ENCODE measurements at regions not wholly inside any gene's neighbourhood (a gene's known extent, or its start where the extent isn't known, plus 50 kb on each side); places are given as distances from the start of the nearest gene placed in this dataset.
"Not testable (repeated sequence)": the region's sequence is repeated elsewhere in the genome, so short reads cannot be mapped to it uniquely, and the experiment has no call there.

- no peak for TF ChIP-seq CTCF (IDR thresholded peaks at IDR 0.05; ENCODE audit: insufficient read depth, low read length, missing control alignments)
- ChIA-PET POLR2A (no interaction called here), CTCF (no interaction called here)
- DNase-seq (ENCODE audit: low read depth, low spot score): no peak
- H3K4me3 ChIP-seq (ENCODE audit: low read depth, low read length): no peak overlapping the region
Observed at GRCh38 chr2:35199298-35199697, 1156.3 kb upstream of the CRIM1 start.

GRCh38 chr2:35185861-35186412 lies 1169.6 kb upstream of the CRIM1 start:
- ChIA-PET CTCF (no interaction called here), POLR2A (no interaction called here)
- TF ChIP-seq CTCF (IDR thresholded peaks at IDR 0.05; ENCODE audit: insufficient read depth, low read length, missing control alignments): no peak
- H3K4me3 ChIP-seq (ENCODE audit: low read depth, low read length): no peak overlapping the region
- no peak for DNase-seq (ENCODE audit: low read depth, low spot score)

- no peak overlapping the region for H3K4me3 ChIP-seq (ENCODE audit: low read depth, low read length)
- ChIA-PET CTCF (no interaction called here), POLR2A (no interaction called here)
- DNase-seq (ENCODE audit: low read depth, low spot score): no peak
- TF ChIP-seq CTCF (IDR thresholded peaks at IDR 0.05; ENCODE audit: insufficient read depth, low read length, missing control alignments): no peak
Observed at GRCh38 chr2:35184471-35184870, 1171.1 kb upstream of the CRIM1 start.

GRCh38 chr2:35176726-35177125 lies 1178.9 kb upstream of the CRIM1 start:
- DNase-seq (ENCODE audit: low read depth, low spot score); H3K4me3 ChIP-seq (ENCODE audit: low read depth, low read length); POLR2A ChIA-PET; CTCF ChIA-PET: not testable (repeated sequence)

- ChIA-PET CTCF (no interaction called here), POLR2A (no interaction called here)
- no peak for DNase-seq (ENCODE audit: low read depth, low spot score)
- no peak overlapping the region for H3K4me3 ChIP-seq (ENCODE audit: low read depth, low read length)
- no peak for TF ChIP-seq CTCF (IDR thresholded peaks at IDR 0.05; ENCODE audit: insufficient read depth, low read length, missing control alignments)
Observed at GRCh38 chr2:35174845-35175244, 1180.7 kb upstream of the CRIM1 start.

- no peak for TF ChIP-seq CTCF (IDR thresholded peaks at IDR 0.05; ENCODE audit: insufficient read depth, low read length, missing control alignments)
- DNase-seq (ENCODE audit: low read depth, low spot score): no peak
- POLR2A ChIA-PET: no interaction called here
Observed at GRCh38 chr2:35172687-35173086, 1182.9 kb upstream of the CRIM1 start.

GRCh38 chr2:35168351-35168750 lies 1187.2 kb upstream of the CRIM1 start:
- no peak overlapping the region for H3K4me3 ChIP-seq (ENCODE audit: low read depth, low read length)
- TF ChIP-seq CTCF (IDR thresholded peaks at IDR 0.05; ENCODE audit: insufficient read depth, low read length, missing control alignments): no peak
- POLR2A ChIA-PET: no interaction called here
- no peak for DNase-seq (ENCODE audit: low read depth, low spot score)
- CTCF ChIA-PET: no interaction called here

More at GRCh38 chr2:35172687-35173086, 1182.9 kb upstream of the CRIM1 start:
- H3K4me3 ChIP-seq (ENCODE audit: low read depth, low read length): no peak overlapping the region
- CTCF ChIA-PET: no interaction called here

All from AG04449 (cell line).